Mesendoderm (in vitro differentiated cells): ENCODE measurements at regions not wholly inside any gene's neighbourhood (a gene's known extent, or its start where the extent isn't known, plus 50 kb on each side); places are given as distances from the start of the nearest gene placed in this dataset.

Source experiments
- DNase-seq: peaks from one replicate; pipeline ENCODE4 v3.0.0; 2013
- H2AK5ac ChIP-seq: 2 replicates; pipeline ENCODE4 v1.6.1; 2013; ENCODE audit warnings: low read length, inconsistent platforms
- H2BK120ac ChIP-seq: 2 replicates; pipeline ENCODE4 v1.6.1; 2013; ENCODE audit warnings: low read depth, mild to moderate bottlenecking, low read length, moderate library complexity, mixed read lengths
- H2BK15ac ChIP-seq: replicated peaks from 2 replicates; pipeline ENCODE4 v1.6.1; 2013; ENCODE audit warnings: low read depth, mild to moderate bottlenecking, moderate library complexity
- H2BK5ac ChIP-seq: 2 replicates; pipeline ENCODE4 v1.6.1; 2013; ENCODE audit warnings: low read length, inconsistent platforms
- H3K18ac ChIP-seq: 2 replicates; pipeline ENCODE4 v1.6.1; 2013; ENCODE audit warnings: mild to moderate bottlenecking, low read length, mixed read lengths
- H3K23ac ChIP-seq: one replicate; pipeline ENCODE4 v1.6.1; 2013; ENCODE audit warnings: low read length
- H3K27ac ChIP-seq: 2 replicates; pipeline ENCODE4 v1.5.1; 2013; ENCODE audit warnings: low read depth, mild to moderate bottlenecking, inconsistent platforms, low read length, moderate library complexity
- H3K27me3 ChIP-seq: 2 replicates; pipeline ENCODE4 v1.6.1; 2013; ENCODE audit warnings: low read length, control low read depth, mild to moderate bottlenecking, inconsistent platforms; ENCODE audit not compliant: insufficient read depth, poor library complexity
- H3K36me3 ChIP-seq: 2 replicates; pipeline ENCODE4 v1.6.1; 2013; ENCODE audit warnings: low read length, inconsistent platforms; ENCODE audit not compliant: control insufficient read depth, insufficient read depth
- H3K4ac ChIP-seq: one replicate; pipeline ENCODE4 v1.6.1; 2013; ENCODE audit warnings: low read depth, mild to moderate bottlenecking, low read length, moderate library complexity
- H3K4me1 ChIP-seq: 2 replicates; pipeline ENCODE4 v1.6.1; 2013; ENCODE audit warnings: low read depth, low read length, inconsistent platforms; ENCODE audit not compliant: control insufficient read depth
- H3K4me2 ChIP-seq: 2 replicates; pipeline ENCODE4 v1.6.1; 2013; ENCODE audit warnings: low read length
- H3K4me3 ChIP-seq: 2 replicates; pipeline ENCODE4 v1.5.1; 2013; ENCODE audit warnings: mild to moderate bottlenecking, low read length
- H3K56ac ChIP-seq: one replicate; pipeline ENCODE4 v1.6.1; 2013; ENCODE audit warnings: low read length
- H3K79me1 ChIP-seq: 2 replicates; pipeline ENCODE4 v1.6.1; 2013; ENCODE audit warnings: low read length, inconsistent platforms
- H3K79me2 ChIP-seq: 2 replicates; pipeline ENCODE4 v1.6.1; 2013; ENCODE audit warnings: mild to moderate bottlenecking, low read length; ENCODE audit not compliant: control insufficient read depth, insufficient read depth
- H3K9ac ChIP-seq: 2 replicates; pipeline ENCODE4 v1.6.1; 2013; ENCODE audit warnings: low read length, inconsistent platforms
- H4K5ac ChIP-seq: one replicate; pipeline ENCODE4 v1.6.1; 2013; ENCODE audit warnings: low read length
- H4K8ac ChIP-seq: one replicate; pipeline ENCODE4 v1.6.1; 2013; ENCODE audit warnings: low read depth, mild to moderate bottlenecking, control low read depth, low read length, moderate library complexity
- WGBS: extraction: QIAGEN DNeasy Blood & Tissue Kit; methylation state at CpG from one replicate; pipeline ENCODE4 v1.1.7; 2013; ENCODE audit warnings: low lambda C conversion rate, missing lambda C conversion rate; ENCODE audit not compliant: insufficient coverage; ENCODE audit errors: extremely low coverage; 5-methylcytosine and 5-hydroxymethylcytosine counted together

DNA sequence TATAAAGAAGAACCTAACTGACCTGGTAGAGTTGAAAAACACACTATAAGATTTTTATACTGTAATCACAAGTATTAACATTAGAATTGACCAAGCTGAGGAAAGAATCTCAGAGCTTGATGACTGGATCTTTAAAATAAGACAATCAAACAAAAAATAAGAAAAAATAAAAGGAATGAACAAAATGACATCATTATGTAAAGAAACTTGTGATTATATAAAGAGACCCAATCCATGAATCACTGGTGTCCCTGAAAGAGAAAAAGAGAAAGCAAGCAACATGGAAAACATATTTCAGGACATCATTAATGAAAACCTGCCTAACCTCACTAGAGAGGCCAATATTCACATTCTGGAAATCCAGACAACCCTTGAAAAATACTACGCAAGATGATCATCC is 822.5 kb upstream of the SLITRK5 start:
- Histone ChIP-seq H3K4me3 (no peak overlapping the region), H3K79me2 (no peaks in the 10 kb centered on the region), H3K9ac (no peak overlapping the region), H4K8ac (no peak overlapping the region), H2BK15ac (no peak overlapping the region), H3K4ac (no peak overlapping the region), H4K5ac (no peak overlapping the region), H3K23ac (no peak overlapping the region), H2BK5ac (no peak overlapping the region), H2AK5ac (no peak overlapping the region), H3K27me3 (no peaks in the 10 kb centered on the region), H3K36me3 (no peaks in the 10 kb centered on the region), H2BK120ac (no peak overlapping the region), H3K18ac (no peak overlapping the region), H3K56ac (no peak overlapping the region), H3K4me2 (no peak overlapping the region), H3K27ac (no peak overlapping the region), H3K79me1 (no peaks in the 10 kb centered on the region), H3K4me1 (no peaks in the 10 kb centered on the region)
- DNase-seq, result no peak
- WGBS, result no CpG with 5 or more reads among the region's 1 CpG

DNA sequence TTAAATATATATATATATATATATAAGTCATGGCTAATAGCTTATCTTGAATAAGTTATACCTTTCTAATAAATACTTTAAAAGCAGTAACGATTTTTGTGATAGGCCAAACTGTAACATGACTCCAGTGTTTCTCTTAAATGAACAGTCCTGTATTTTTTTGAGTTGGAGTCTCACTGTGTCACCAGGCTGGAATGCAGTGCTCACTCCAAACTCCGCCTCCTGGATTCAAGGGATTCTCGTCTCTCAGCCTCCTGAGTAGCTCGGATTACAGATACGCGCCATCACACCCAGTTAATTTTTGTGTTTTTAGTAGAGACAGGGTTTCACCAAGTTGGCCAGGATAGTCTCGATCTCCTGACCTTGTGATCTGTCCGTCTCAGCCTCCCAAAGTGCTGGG is 814.2 kb upstream of the SLITRK5 start:
- no peak overlapping the region for H3K9ac ChIP-seq
- no peaks in the 10 kb centered on the region for H3K79me2 ChIP-seq
- peak; percentile 59 for DNase-seq
- H2BK15ac ChIP-seq, result no peak overlapping the region
- no peak overlapping the region for H3K23ac ChIP-seq
- no peak overlapping the region for H3K27ac ChIP-seq
- no peak overlapping the region for H2BK120ac ChIP-seq
- no peak overlapping the region for H2AK5ac ChIP-seq
- no peak overlapping the region for H3K4ac ChIP-seq
- no peaks in the 10 kb centered on the region for H3K27me3 ChIP-seq
- no CpG with 5 or more reads among the region's 8 CpGs for WGBS
- no peak overlapping the region for H3K18ac ChIP-seq
- no peaks in the 10 kb centered on the region for H3K36me3 ChIP-seq
- H3K56ac ChIP-seq, result no peak overlapping the region
- H4K8ac ChIP-seq, result no peak overlapping the region
- H3K4me3 ChIP-seq, result no peak overlapping the region
- H3K79me1 ChIP-seq, result no peaks in the 10 kb centered on the region
- H3K4me2 ChIP-seq, result no peak overlapping the region
- no peak overlapping the region for H4K5ac ChIP-seq
- H2BK5ac ChIP-seq, result no peak overlapping the region
- no peaks in the 10 kb centered on the region for H3K4me1 ChIP-seq

DNA sequence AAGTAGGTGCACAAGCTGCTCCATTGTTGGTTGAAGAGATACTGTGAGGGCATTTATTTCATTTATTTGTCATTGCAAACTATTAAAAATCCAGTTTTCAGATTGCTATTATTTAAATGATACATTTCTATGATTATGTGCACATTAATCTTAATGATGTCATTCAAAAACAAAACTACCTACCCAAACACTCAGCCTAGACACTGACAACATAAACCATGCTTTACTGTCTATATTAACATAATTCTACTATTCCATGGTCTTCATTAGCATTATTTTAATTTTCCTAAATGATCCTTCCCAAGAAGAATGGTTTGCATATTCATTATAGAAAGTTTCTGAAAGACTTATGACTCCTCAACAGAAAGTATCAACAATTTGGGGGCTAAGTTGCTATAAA is 813.0 kb upstream of the SLITRK5 start:
- Histone ChIP-seq H3K4me1 (no peaks in the 10 kb centered on the region), H3K18ac (no peak overlapping the region), H2BK120ac (no peak overlapping the region), H2AK5ac (no peak overlapping the region), H3K56ac (no peak overlapping the region), H2BK5ac (no peak overlapping the region), H3K36me3 (no peaks in the 10 kb centered on the region), H3K4me2 (no peak overlapping the region), H3K27ac (no peak overlapping the region), H3K23ac (no peak overlapping the region), H3K27me3 (no peaks in the 10 kb centered on the region), H3K9ac (no peak overlapping the region), H3K4me3 (no peak overlapping the region), H4K8ac (no peak overlapping the region), H3K79me1 (no peaks in the 10 kb centered on the region), H4K5ac (no peak overlapping the region), H3K79me2 (no peaks in the 10 kb centered on the region), H3K4ac (no peak overlapping the region), H2BK15ac (no peak overlapping the region)
- no peak for DNase-seq

DNA sequence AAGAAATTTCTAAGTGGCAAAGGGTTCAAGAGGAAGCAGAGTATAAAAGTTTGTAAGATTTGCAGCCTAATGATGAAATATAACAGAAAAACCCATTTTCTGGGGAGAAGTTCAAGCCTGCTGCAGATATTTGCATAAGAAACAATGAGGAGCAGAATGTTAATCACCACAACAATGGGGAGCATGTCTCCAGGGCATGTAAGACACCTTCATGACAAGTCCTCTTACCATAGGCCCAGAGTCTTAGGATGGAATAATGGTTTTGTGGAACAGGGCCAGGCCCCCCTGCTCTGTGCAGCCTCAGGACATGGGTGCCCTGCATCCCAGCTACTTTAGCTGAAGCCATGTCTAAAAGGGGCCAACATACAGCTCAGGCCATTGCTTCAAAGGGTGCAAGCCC is 809.0 kb upstream of the SLITRK5 start:
- H3K79me1 ChIP-seq, result no peaks in the 10 kb centered on the region
- no peak overlapping the region for H3K27ac ChIP-seq
- no peak overlapping the region for H2AK5ac ChIP-seq
- no peaks in the 10 kb centered on the region for H3K79me2 ChIP-seq
- H3K4ac ChIP-seq, result no peak overlapping the region
- H2BK5ac ChIP-seq, result no peak overlapping the region
- no peaks in the 10 kb centered on the region for H3K4me1 ChIP-seq
- H3K36me3 ChIP-seq, result no peaks in the 10 kb centered on the region
- H3K18ac ChIP-seq, result no peak overlapping the region
- H3K23ac ChIP-seq, result no peak overlapping the region
- no peak overlapping the region for H3K9ac ChIP-seq
- H2BK15ac ChIP-seq, result no peak overlapping the region
- no peak overlapping the region for H4K5ac ChIP-seq
- H3K4me3 ChIP-seq, result no peak overlapping the region
- no peaks in the 10 kb centered on the region for H3K27me3 ChIP-seq
- H2BK120ac ChIP-seq, result no peak overlapping the region
- H4K8ac ChIP-seq, result no peak overlapping the region
- no peak overlapping the region for H3K4me2 ChIP-seq
- no peak overlapping the region for H3K56ac ChIP-seq
- no peak for DNase-seq

DNA sequence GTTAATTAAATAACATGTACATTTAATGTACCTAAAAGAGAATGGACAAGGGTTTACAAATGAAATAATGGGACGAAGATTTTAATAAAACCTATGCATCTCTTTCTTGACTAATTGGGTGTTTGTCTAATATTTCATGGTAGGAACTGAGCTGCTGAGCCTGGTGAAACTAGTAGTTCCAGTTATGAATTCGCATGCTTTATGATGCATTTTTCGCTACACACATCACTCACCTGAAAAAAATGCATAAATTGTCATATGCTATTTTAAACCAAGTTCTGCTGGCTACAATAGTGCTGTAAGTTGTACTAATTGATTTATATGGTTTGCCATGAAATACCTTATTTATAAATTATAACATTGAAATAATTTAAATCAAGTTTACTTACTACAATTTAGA is 806.8 kb upstream of the SLITRK5 start:
- H4K8ac ChIP-seq, result no peak overlapping the region
- no peak overlapping the region for H2AK5ac ChIP-seq
- no peak overlapping the region for H3K4me2 ChIP-seq
- no peaks in the 10 kb centered on the region for H3K79me1 ChIP-seq
- H3K36me3 ChIP-seq, result no peaks in the 10 kb centered on the region
- no peak overlapping the region for H3K9ac ChIP-seq
- H2BK5ac ChIP-seq, result no peak overlapping the region
- H3K56ac ChIP-seq, result no peak overlapping the region
- H4K5ac ChIP-seq, result no peak overlapping the region
- no peaks in the 10 kb centered on the region for H3K27me3 ChIP-seq
- H3K23ac ChIP-seq, result no peak overlapping the region
- H2BK15ac ChIP-seq, result no peak overlapping the region
- no peak overlapping the region for H3K4me3 ChIP-seq
- no peak overlapping the region for H2BK120ac ChIP-seq
- H3K27ac ChIP-seq, result no peak overlapping the region
- H3K4ac ChIP-seq, result no peak overlapping the region
- WGBS, result no CpG with 5 or more reads among the region's 3 CpGs
- no peak overlapping the region for H3K18ac ChIP-seq
- H3K4me1 ChIP-seq, result no peaks in the 10 kb centered on the region
- DNase-seq, result no peak
- no peaks in the 10 kb centered on the region for H3K79me2 ChIP-seq

DNA sequence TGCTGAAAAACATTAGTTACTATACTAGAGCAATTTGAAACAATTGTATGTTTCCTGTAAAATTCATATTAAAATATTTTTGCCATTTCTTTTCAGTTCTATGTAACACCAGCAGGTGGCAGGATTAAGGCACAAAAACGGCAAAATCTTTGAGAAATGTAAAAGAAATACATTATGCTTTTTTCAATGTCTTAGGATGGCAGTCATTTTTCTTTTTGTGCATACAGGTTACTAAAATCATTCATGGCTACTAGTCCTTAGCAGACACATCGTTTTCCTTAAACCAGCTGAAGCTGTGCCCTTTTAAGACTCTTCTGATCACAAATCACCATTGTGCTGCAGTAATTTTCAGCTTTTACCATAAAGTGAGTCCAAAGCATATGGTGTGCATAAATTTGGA is 800.7 kb upstream of the SLITRK5 start:
- Histone ChIP-seq H3K27me3 (no peaks in the 10 kb centered on the region), H2BK15ac (no peak overlapping the region), H3K18ac (peak overlapping the region; percentile 92), H2AK5ac (no peak overlapping the region), H3K27ac (no peak overlapping the region), H3K4me2 (no peak overlapping the region), H4K5ac (no peak overlapping the region), H3K4me1 (no peaks in the 10 kb centered on the region), H3K4me3 (no peak overlapping the region), H3K23ac (no peak overlapping the region), H3K79me2 (no peaks in the 10 kb centered on the region), H2BK120ac (peak overlapping the region; percentile 99), H3K56ac (peak overlapping the region; percentile 74), H3K4ac (peak overlapping the region; percentile 100), H3K36me3 (no peaks in the 10 kb centered on the region), H2BK5ac (peak overlapping the region; percentile 84), H4K8ac (no peak overlapping the region), H3K9ac (peak overlapping the region; percentile 3), H3K79me1 (no peaks in the 10 kb centered on the region)
- no CpG with 5 or more reads among the region's 2 CpGs for WGBS
- peak; percentile 21 for DNase-seq
